ENCODE measurements at regions not wholly inside any gene's neighbourhood (a gene's known extent, or its start where the extent isn't known, plus 50 kb on each side); places are given as distances from the start of the nearest gene placed in this dataset.

DNA sequence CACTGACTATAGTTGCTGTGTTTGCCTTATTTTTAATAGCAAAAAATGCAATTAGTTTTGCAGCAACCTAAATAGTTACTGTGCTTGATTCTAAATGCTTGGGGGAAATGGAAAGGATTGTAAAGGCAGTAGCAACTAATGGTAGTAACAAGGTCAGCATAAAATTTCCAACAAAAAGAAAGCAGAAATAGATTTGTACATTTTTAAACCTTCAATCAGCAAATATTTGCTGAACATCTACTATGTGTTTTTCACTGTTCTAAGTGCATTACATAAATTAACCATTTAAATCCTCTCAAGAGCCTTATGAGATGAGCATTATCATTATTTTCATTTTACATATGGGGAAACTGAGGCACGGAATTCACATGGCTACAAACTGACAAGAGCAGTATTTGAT, 308.0 kb upstream of the UBE2E3 start:
- Mint-ChIP-seq H3K27ac (ENCODE audit: unreplicated experiment) (no peak overlapping the region), H3K4me1 (ENCODE audit: low read depth) (no peaks in the 10 kb centered on the region), H3K9me3 (ENCODE audit: low read depth) (no peaks in the 10 kb centered on the region), H3K27me3 (ENCODE audit: low read depth) (peaks cover 2% of the 10 kb centered on the region), H3K4me3 (ENCODE audit: unreplicated experiment) (no peak overlapping the region), H3K36me3 (ENCODE audit: low read depth) (no peaks in the 10 kb centered on the region)
- no peak for DNase-seq (ENCODE audit: low spot score)
- TF ChIP-seq, protein P1, sequence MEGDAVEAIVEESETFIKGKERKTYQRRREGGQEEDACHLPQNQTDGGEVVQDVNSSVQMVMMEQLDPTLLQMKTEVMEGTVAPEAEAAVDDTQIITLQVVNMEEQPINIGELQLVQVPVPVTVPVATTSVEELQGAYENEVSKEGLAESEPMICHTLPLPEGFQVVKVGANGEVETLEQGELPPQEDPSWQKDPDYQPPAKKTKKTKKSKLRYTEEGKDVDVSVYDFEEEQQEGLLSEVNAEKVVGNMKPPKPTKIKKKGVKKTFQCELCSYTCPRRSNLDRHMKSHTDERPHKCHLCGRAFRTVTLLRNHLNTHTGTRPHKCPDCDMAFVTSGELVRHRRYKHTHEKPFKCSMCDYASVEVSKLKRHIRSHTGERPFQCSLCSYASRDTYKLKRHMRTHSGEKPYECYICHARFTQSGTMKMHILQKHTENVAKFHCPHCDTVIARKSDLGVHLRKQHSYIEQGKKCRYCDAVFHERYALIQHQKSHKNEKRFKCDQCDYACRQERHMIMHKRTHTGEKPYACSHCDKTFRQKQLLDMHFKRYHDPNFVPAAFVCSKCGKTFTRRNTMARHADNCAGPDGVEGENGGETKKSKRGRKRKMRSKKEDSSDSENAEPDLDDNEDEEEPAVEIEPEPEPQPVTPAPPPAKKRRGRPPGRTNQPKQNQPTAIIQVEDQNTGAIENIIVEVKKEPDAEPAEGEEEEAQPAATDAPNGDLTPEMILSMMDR (IDR thresholded peaks at IDR 0.05): no peak

- peaks cover 2% of the 10 kb centered on the region for H3K27me3 Mint-ChIP-seq (ENCODE audit: low read depth)
- no peak for DNase-seq (ENCODE audit: low spot score)
- TF ChIP-seq, protein P1 (IDR thresholded peaks at IDR 0.05): no peak
- H3K36me3 Mint-ChIP-seq (ENCODE audit: low read depth): no peaks in the 10 kb centered on the region
- H3K4me3 Mint-ChIP-seq (ENCODE audit: unreplicated experiment): no peak overlapping the region
- H3K27ac Mint-ChIP-seq (ENCODE audit: unreplicated experiment): no peak overlapping the region
- no peaks in the 10 kb centered on the region for H3K4me1 Mint-ChIP-seq (ENCODE audit: low read depth)
- no peaks in the 10 kb centered on the region for H3K9me3 Mint-ChIP-seq (ENCODE audit: low read depth)
Observed at GRCh38 chr2:180670302-180671003, 310.0 kb upstream of the UBE2E3 start.

DNA sequence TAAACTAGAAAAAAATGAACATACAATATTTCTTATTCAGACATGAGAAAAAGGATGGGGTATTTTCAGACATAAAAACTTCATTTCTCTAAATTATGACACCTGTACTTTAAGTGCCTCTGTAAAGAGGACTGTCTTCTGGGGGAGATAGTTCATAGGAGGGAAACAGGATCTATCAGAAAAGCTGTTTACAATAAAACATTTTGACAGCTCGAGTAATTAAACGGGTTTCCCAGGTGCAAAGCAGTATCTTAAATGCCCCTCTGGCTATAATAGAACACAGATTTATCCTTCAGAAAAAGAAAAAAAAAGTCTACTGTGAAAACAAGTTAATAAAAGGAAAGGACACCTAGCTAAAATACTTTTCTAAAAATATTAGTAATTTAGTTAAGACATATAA, 311.4 kb upstream of the UBE2E3 start:
- TF ChIP-seq, protein P1 (IDR thresholded peaks at IDR 0.05): no peak
- H3K27me3 Mint-ChIP-seq (ENCODE audit: low read depth): no peaks in the 10 kb centered on the region
- no peak overlapping the region for H3K4me3 Mint-ChIP-seq (ENCODE audit: unreplicated experiment)
- no peaks in the 10 kb centered on the region for H3K9me3 Mint-ChIP-seq (ENCODE audit: low read depth)
- no peak for DNase-seq (ENCODE audit: low spot score)
- H3K4me1 Mint-ChIP-seq (ENCODE audit: low read depth): no peaks in the 10 kb centered on the region
- H3K36me3 Mint-ChIP-seq (ENCODE audit: low read depth): no peaks in the 10 kb centered on the region
- no peak overlapping the region for H3K27ac Mint-ChIP-seq (ENCODE audit: unreplicated experiment)

DNA sequence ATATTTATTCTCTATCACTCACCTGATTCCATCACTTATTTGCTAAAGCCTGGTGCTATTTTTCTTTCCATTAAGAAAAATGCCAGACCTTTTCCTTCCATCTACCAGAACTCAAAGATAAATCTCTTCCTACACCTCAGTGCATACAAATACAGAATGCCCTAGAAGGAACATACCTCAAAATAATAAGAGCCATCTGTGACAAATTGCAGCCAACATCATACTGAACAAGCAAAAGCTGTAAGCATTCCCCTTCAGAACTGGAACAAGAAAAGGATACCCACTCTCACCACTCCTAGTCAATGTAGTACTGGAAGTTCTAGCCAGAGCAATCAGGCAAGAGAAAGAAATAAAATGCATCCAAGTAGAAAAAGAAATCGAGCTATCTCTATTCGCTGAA, 315.9 kb upstream of the UBE2E3 start:
- Mint-ChIP-seq H3K4me1 (ENCODE audit: low read depth) (peaks cover 6% of the 10 kb centered on the region), H3K4me3 (ENCODE audit: unreplicated experiment) (no peak overlapping the region), H3K9me3 (ENCODE audit: low read depth) (no peaks in the 10 kb centered on the region), H3K27ac (ENCODE audit: unreplicated experiment) (no peak overlapping the region), H3K36me3 (ENCODE audit: low read depth) (no peaks in the 10 kb centered on the region), H3K27me3 (ENCODE audit: low read depth) (no peaks in the 10 kb centered on the region)
- no peak for DNase-seq (ENCODE audit: low spot score)
- TF ChIP-seq, protein P1 (IDR thresholded peaks at IDR 0.05): no peak

- Mint-ChIP-seq H3K27ac (ENCODE audit: unreplicated experiment) (no peak overlapping the region), H3K4me3 (ENCODE audit: unreplicated experiment) (no peak overlapping the region), H3K36me3 (ENCODE audit: low read depth) (no peaks in the 10 kb centered on the region), H3K4me1 (ENCODE audit: low read depth) (peaks cover 6% of the 10 kb centered on the region), H3K27me3 (ENCODE audit: low read depth) (no peaks in the 10 kb centered on the region), H3K9me3 (ENCODE audit: low read depth) (no peaks in the 10 kb centered on the region)
- no peak for DNase-seq (ENCODE audit: low spot score)
- TF ChIP-seq, protein P1 (IDR thresholded peaks at IDR 0.05): no peak
Observed at GRCh38 chr2:180662941-180663471, 317.4 kb upstream of the UBE2E3 start.
